GM18870 (cell line): ENCODE measurements at regions not wholly inside any gene's neighbourhood (a gene's known extent, or its start where the extent isn't known, plus 50 kb on each side); places are given as distances from the start of the nearest gene placed in this dataset.

Source experiments
- ATAC-seq: cut with Tn5 transposase; IDR thresholded peaks from one replicate; pipeline ENCODE4 v1.9.1; 2021; ENCODE audit warnings: moderate library complexity; ENCODE audit not compliant: unreplicated experiment

- no peak for ATAC-seq
Measured at GRCh38 chr18:28826107-28826506, 649.2 kb upstream of the CDH2 start.

DNA sequence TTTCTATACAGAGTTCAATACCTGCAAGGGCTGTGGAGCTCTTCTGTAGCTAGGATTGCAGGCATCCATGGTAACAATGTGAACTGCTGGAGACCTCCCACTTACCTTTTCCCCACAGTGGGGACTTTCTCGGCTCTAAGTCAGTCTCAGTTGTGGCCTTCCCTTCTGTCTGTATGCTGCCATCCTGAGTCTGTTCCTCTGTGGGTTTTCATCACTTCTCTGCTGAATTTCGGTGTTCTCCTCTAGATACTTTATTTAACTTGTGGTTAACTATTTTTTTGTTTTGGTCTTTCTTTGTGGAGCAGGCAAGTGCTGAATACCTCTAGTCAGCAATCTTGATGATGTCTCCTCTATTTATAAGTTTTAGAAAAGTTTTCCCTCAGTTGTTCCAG lies 647.2 kb upstream of the CDH2 start:
- ATAC-seq = no peak

DNA sequence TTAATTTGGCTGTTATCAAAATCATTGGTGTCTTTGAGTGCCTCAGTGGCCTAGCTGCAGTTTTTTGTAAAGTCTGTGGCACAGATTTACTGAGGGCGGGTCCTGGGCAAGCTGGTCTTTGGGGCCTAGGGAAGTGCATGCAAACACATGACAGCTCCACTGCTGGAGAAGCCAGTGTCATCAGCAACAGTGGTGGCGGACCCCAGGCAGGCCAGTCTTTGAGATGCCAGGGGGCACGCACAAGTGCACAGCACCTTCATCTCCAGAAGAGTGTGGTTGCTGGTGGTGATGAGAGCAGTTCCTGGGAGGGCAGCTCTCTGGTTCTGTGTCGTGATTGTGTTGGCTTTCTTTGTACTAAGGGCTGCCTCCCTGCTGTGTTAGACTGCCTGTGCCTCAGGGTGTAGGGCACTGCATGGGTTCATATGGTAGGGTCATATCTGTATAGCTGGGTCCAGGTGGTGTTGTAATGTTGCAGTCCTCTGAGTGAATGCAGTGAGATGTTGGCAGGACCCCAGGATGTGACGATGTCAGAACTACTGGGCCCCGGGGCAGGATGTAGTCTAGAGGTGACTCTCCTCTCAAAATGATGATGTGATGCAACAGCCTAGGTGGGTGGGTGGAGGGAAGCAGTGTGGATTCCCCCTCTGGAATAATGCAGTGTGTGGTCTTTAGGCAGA lies 646.7 kb upstream of the CDH2 start:
- no peak for ATAC-seq

GRCh38 chr18:28820353-28820752 lies 643.4 kb upstream of the CDH2 start:
- no peak for ATAC-seq

DNA sequence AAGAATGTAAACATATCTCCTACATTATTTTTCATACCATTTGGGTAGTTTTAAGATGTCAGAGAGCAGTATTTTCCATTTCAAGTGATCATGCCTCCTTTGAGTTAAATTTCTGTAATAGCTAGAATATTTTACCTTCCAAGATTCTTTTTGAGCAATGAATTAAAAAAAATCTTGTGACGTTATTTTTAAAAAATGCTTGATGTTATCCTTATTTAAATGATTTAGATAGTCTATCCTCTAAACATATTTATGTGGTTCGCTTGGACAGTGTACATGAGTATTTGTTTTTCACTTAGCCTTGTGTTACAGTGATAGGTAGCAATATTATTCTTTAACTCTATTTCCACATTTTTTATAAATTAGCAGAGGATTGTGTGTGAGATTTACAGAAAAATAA lies 639.2 kb upstream of the CDH2 start:
- ATAC-seq = no peak

- ATAC-seq = no peak
Measured at GRCh38 chr18:28814365-28814764, 637.4 kb upstream of the CDH2 start.

DNA sequence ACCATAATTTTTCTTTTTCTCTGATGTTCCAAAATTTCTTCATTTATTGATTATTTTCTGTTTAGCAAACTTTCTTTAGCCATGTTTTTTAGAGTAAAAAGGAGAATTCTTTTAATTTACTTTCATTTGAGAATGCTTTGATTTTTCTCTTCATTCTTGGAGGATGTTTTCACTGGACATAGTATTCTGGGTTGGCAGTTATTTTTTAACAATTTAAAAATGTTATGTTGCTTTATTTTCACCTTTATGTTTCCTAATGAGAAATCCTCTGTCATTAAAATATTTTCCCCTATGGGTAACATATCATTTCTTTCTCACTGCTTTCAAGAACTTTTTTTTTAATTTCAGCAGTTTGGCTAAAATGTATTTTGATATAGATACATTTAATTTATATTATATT lies 631.4 kb upstream of the CDH2 start:
- ATAC-seq = no peak

DNA sequence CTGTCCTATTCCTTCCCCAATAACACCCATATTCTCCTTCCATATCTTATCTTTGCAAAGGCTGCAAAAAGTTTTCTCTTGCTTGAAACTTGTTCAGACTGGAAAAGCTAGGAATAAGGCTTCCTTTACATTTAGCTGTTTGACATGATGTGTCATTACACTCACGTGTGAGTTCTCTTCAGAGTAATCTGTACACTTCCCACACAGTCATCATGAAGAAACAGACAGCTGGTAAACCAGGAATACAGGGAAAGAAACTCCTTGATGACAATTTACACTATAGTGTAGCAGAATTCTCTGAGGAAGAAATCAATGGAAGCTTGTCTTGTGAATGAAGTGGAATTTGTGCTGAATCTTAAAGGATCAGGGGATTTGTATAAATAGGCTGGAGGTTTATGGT lies 628.6 kb upstream of the CDH2 start:
- no peak for ATAC-seq

- ATAC-seq = no peak
Measured at GRCh38 chr18:28804512-28805202, 627.7 kb upstream of the CDH2 start.

- no peak for ATAC-seq
Measured at GRCh38 chr18:28802546-28802945, 625.6 kb upstream of the CDH2 start.

GRCh38 chr18:28801876-28802275 lies 624.9 kb upstream of the CDH2 start:
- no peak for ATAC-seq

DNA sequence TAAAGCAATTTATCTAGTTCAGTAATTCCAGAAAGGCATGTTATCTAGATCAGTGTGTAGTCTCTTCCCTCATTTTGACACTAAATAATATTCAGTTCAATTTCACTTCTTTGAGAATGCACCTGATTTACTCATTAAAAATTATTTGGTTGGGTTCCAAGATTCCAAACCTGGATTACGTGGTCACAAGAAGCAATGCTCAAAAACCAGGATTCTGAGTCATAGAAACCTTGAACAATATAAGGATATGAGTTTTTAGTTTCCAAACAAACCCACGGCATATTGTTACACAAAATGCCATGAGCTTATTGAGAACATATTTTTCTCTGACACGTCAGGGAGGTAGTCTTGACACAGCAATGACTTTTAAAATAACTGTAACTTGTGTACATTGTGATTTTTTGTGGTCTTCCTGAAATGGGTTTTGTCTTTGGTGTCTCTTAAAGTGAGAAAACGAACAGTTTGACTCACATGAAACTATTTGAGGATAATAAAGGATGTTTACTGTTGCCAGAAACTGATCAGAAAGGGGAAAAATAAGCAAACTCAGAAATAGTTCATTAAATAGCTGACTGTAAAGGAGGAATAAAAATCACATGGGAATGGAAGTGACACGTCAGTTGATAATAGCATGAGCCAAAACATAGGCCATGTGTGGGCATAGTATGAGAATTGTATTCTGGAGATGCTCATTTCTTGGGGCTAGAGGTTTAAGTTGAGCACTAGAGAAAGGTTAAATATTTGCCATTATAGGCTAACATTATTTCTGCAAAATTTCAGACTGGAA lies 617.7 kb upstream of the CDH2 start:
- ATAC-seq = no peak

DNA sequence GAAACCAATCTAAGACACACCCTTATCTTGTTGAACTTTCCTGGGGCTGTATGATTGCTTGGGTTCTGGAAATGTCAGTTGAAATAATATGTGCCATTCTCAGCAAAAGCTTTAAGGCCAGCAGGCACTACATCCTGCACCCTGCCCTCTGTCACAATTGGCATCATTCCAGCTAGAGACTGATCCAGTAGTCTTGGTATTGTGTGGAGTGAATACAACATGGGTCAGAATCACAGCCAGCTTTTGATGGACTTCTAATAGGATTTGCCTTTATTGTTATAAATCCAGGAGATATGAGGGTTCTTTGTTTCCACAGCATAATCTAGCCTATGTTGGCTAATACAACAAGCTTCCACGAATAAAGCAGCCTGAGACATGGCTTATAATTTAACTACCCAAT lies 617.0 kb upstream of the CDH2 start:
- no peak for ATAC-seq

GRCh38 chr18:28792404-28793086 lies 615.6 kb upstream of the CDH2 start:
- ATAC-seq = no peak

GRCh38 chr18:28791101-28791500 lies 614.2 kb upstream of the CDH2 start:
- ATAC-seq = no peak

GRCh38 chr18:28789502-28789901 lies 612.6 kb upstream of the CDH2 start:
- ATAC-seq = no peak

- no peak for ATAC-seq
Measured at GRCh38 chr18:28786926-28787325, 610.0 kb upstream of the CDH2 start.

- no peak for ATAC-seq
Measured at GRCh38 chr18:28781616-28782362, 604.9 kb upstream of the CDH2 start.

GRCh38 chr18:28778706-28779105 lies 601.8 kb upstream of the CDH2 start:
- no peak for ATAC-seq

- ATAC-seq = no peak
Measured at GRCh38 chr18:28777756-28778155, 600.8 kb upstream of the CDH2 start.

DNA sequence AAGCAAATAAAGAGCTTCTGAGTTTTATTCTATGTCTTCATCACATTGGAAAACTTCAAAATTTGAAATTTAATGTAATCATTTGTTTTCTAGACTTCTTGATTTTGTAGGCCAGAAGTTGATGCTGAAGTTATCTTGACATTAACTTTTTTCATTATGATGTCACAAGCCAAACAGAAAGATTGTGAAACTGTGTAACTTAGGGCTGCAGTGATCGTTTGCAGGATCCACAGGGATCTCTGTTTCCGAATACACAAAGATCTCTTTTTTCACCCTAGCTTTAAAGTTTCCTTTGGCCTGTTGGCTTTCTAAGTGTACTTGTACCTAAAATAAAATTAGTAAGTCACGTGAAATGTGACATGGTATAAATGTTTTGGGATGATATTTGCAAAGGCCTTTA lies 594.9 kb upstream of the CDH2 start:
- ATAC-seq = no peak
